GM12878 (cell line): ENCODE measurements at regions not wholly inside any gene's neighbourhood (a gene's known extent, or its start where the extent isn't known, plus 50 kb on each side); places are given as distances from the start of the nearest gene placed in this dataset.

Experiments used
- ATAC-seq: fragments of 200-7000 bp; cut with Tn5 transposase; 3 replicates; pipeline ENCODE4 v1.9.1; 2020; ENCODE audit warnings: mild to moderate bottlenecking, moderate library complexity
- BruUV-seq: library from RNA; stranded (reverse); fragments of 400-500 nt; replicated peaks from 2 replicates; lab custom pipeline; 2021; lab: Mats Ljungman, UMichigan
- CTCF ChIA-PET: fragments of 300-600 bp; sonication (Branson Sonifier 250); formaldehyde crosslinking; extraction: SDS; loops from one replicate; lab custom pipeline; 2021; ENCODE audit warnings: inconsistent platforms; lab: Yijun Ruan, JAX
- POLR2A ChIA-PET: fragments of 350-600 bp; formaldehyde crosslinking; extraction: SDS; loops from one replicate; lab custom pipeline; 2021; ENCODE audit warnings: inconsistent platforms; lab: Charles Lee
- RAD21 ChIA-PET: fragments of 300-600 bp; sonication (Branson Sonifier 250); formaldehyde crosslinking; loops from one replicate; lab custom pipeline; 2023; ENCODE audit warnings: antibody characterized with exemption; ENCODE audit not compliant: unreplicated experiment; lab: Charles Lee
- SMC1A ChIA-PET: fragments of 300-600 bp; sonication (Branson Sonifier 250); formaldehyde crosslinking; loops from one replicate; lab custom pipeline; 2023; ENCODE audit not compliant: unreplicated experiment, uncharacterized antibody; lab: Charles Lee
- DNase-seq: peaks from one replicate; pipeline ENCODE4 v3.0.0-alpha.2; 2011; ENCODE audit warnings: low read depth, low spot score
- FAIRE-seq: peaks from 3 replicates; lab custom pipeline; 2011; peaks lifted over from hg19 to GRCh38; lab: Jason Lieb, UNC
- H2AFZ ChIP-seq: 2 replicates; pipeline ENCODE4 v1.6.0; 2011; ENCODE audit warnings: low read depth, low read length, control low read depth; ENCODE audit not compliant: control insufficient read depth
- H3K27ac ChIP-seq: 2 replicates; pipeline ENCODE4 v1.5.1; 2011; ENCODE audit warnings: control low read depth; ENCODE audit not compliant: control insufficient read depth, insufficient read depth
- H3K27me3 ChIP-seq, 2 experiments: replicated peaks in 1 of 2; 2 replicates each; pipeline versions ENCODE4 v1.6.0 to v1.6.1; 2011; ENCODE audit warnings: low read length in 1 of 2; ENCODE audit not compliant: control insufficient read depth in 2 of 2, insufficient read depth in 2 of 2
- H3K36me3 ChIP-seq, 2 experiments: 2 replicates each; pipeline ENCODE4 v1.5.1; 2011; ENCODE audit warnings: low read length in 1 of 2; ENCODE audit not compliant: control insufficient read depth in 2 of 2, insufficient read depth in 2 of 2
- H3K4me1 ChIP-seq: 2 replicates; pipeline ENCODE4 v1.6.1; 2011; ENCODE audit warnings: mild to moderate bottlenecking, low read length, moderate library complexity, mixed read lengths; ENCODE audit not compliant: control insufficient read depth, insufficient read depth
- H3K4me2 ChIP-seq: 2 replicates; pipeline ENCODE4 v1.6.0; 2011; ENCODE audit warnings: control low read depth; ENCODE audit not compliant: control insufficient read depth, insufficient read depth
- H3K4me3 ChIP-seq: fragments of 200-600 bp; sonication (generic); 2 replicates; pipeline ENCODE4 v1.5.1; 2016
- H3K79me2 ChIP-seq: 2 replicates; pipeline ENCODE4 v1.6.0; 2011; ENCODE audit warnings: low read length; ENCODE audit not compliant: control insufficient read depth, insufficient read depth
- H3K9ac ChIP-seq: 2 replicates; pipeline ENCODE4 v1.8.0; 2011; ENCODE audit warnings: low read length, control low read depth, mixed read lengths; ENCODE audit not compliant: control insufficient read depth, insufficient read depth
- H3K9me3 ChIP-seq: replicated peaks from 3 replicates; pipeline ENCODE4 v1.5.1; 2011; ENCODE audit warnings: mild to moderate bottlenecking, low read length; ENCODE audit not compliant: control insufficient read depth, insufficient read depth
- H4K20me1 ChIP-seq: 2 replicates; pipeline ENCODE4 v1.6.0; 2011; ENCODE audit not compliant: control insufficient read depth, insufficient read depth
- ATF3 ChIP-seq: IDR thresholded peaks from 2 replicates; pipeline ENCODE4 v1.6.1; 2011; ENCODE audit warnings: low read depth, mild to moderate bottlenecking, low read length, moderate library complexity, borderline replicate concordance; ENCODE audit errors: extremely low read depth
- E2F4 ChIP-seq: IDR thresholded peaks from 2 replicates; pipeline ENCODE4 v1.6.1; 2012; ENCODE audit warnings: low read depth, low read length, improper control_type of control experiment
- ZBED1 ChIP-seq: IDR thresholded peaks from 2 replicates; pipeline ENCODE4 v1.6.1; 2016; ENCODE audit warnings: borderline replicate concordance
- WGBS: methylation state at CpG from one replicate; pipeline ENCODE4 v1.1.6; 2016; ENCODE audit warnings: low lambda C conversion rate; ENCODE audit not compliant: insufficient replicate concordance, insufficient coverage; ENCODE audit errors: missing lambda C conversion rate; 5-methylcytosine and 5-hydroxymethylcytosine counted together
- in situ Hi-C: fragments of 300-500 bp; cut with MboI; formaldehyde crosslinking; loops from 9 replicates; pipeline ENCODE4 v1.14.3; 2018; ENCODE audit warnings: mixed read lengths
- intact Hi-C: fragments of 100-400 bp; cut with micrococcal nuclease; formaldehyde crosslinking; loops from one replicate; pipeline ENCODE4 v1.14.2; 2022; ENCODE audit not compliant: unreplicated experiment

- ATAC-seq = no peak
- in situ Hi-C loops = no loop called here
Measured at GRCh38 chr4:24190761-24191695, 301.2 kb upstream of the PPARGC1A start.

GRCh38 chr4:24188459-24188858 is 298.6 kb upstream of the PPARGC1A start:
- H3K4me2 ChIP-seq = no peak overlapping the region
- H3K9me3 ChIP-seq = no peaks in the 10 kb centered on the region
- 0% methylated on average over 1 of the region's 1 CpG for WGBS
- ATAC-seq (no peak), DNase-seq (no peak), FAIRE-seq (no peak)
- no TSS peak for BruUV-seq
- no peaks in the 10 kb centered on the region for H3K79me2 ChIP-seq
- no peaks in the 10 kb centered on the region for H4K20me1 ChIP-seq
- H3K36me3 ChIP-seq = no peaks in the 10 kb centered on the region
- ChIA-PET POLR2A (no interaction called here), RAD21 (no interaction called here), SMC1A (no interaction called here), CTCF (no interaction called here)
- no peak for TF ChIP-seq ATF3
- no peak overlapping the region for H3K27ac ChIP-seq
- no peak overlapping the region for H2AFZ ChIP-seq
- intact Hi-C loops = no loop called here
- in situ Hi-C loops = no loop called here
- H3K4me3 ChIP-seq = no peak overlapping the region
- H3K4me1 ChIP-seq = no peaks in the 10 kb centered on the region
- H3K27me3 ChIP-seq = no peaks in the 10 kb centered on the region
- no peak overlapping the region for H3K9ac ChIP-seq

More at GRCh38 chr4:24190761-24191695, 301.2 kb upstream of the PPARGC1A start:
- Histone ChIP-seq H3K36me3 (no peaks in the 10 kb centered on the region), H4K20me1 (no peaks in the 10 kb centered on the region), H3K9ac (no peak overlapping the region), H3K27me3 (no peaks in the 10 kb centered on the region), H3K4me2 (no peak overlapping the region), H3K27ac (no peak overlapping the region), H2AFZ (no peak overlapping the region), H3K4me3 (no peak overlapping the region), H3K4me1 (no peaks in the 10 kb centered on the region), H3K9me3 (no peaks in the 10 kb centered on the region), H3K79me2 (no peaks in the 10 kb centered on the region)
- TF ChIP-seq ZBED1 (no peak), E2F4 (no peak)
- intact Hi-C loops = no loop called here
- ChIA-PET SMC1A (no interaction called here), POLR2A (no interaction called here), RAD21 (no interaction called here), CTCF (no interaction called here)
- 31% methylated on average over 13 of the region's 13 CpGs for WGBS
- no peak for DNase-seq
- no peak for FAIRE-seq
- BruUV-seq = no TSS peak
